ENCODE measurements at regions not wholly inside any gene's neighbourhood (a gene's known extent, or its start where the extent isn't known, plus 50 kb on each side); places are given as distances from the start of the nearest gene placed in this dataset.

- DNase-seq (ENCODE audit: extremely low spot score) = peak; percentile 42
- ChIA-PET POLR2A (no interaction called here), CTCF (no interaction called here)
- TF ChIP-seq CTCF (IDR thresholded peaks at IDR 0.05; ENCODE audit: control extremely low read depth, extremely low read depth, low read depth, missing control alignments) = no peak
These were observed 705.4 kb upstream of the RIOK2 start for GRCh38 chr5:97888439-97888838.

- ChIA-PET POLR2A (no interaction called here), CTCF (interaction anchor here (1.3 to 1.4 kb wide), 2 partner anchors 9 to 23 kb away, joined by 3 read pairs; no protein-coding TSS in a partner anchor)
- DNase-seq (ENCODE audit: extremely low spot score) = no peak
- no peak for TF ChIP-seq CTCF (IDR thresholded peaks at IDR 0.05; ENCODE audit: control extremely low read depth, extremely low read depth, low read depth, missing control alignments)
These were observed 708.9 kb upstream of the RIOK2 start for GRCh38 chr5:97891971-97892370.

DNA sequence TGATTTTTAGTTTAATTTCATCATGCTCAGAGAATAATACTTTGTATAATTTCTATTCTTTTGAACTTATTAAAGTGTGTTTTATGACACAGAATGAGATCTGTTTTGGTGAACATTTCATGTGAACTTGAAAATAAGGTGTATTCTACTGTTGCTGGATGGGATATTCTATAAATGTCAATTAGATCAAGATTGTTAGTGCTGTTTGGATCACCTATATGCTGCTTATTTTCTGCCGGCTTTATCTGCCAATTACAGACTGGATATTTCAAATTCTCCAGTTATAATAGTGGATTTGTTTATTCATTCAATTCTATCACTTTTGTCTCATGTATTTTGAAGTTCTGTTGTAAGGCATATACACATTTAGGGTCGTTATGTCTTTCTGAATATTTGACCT, 720.7 kb upstream of the RIOK2 start:
- CTCF ChIA-PET = no interaction called here
- no peak for DNase-seq (ENCODE audit: extremely low spot score)
- POLR2A ChIA-PET = no interaction called here
- no peak for TF ChIP-seq CTCF (IDR thresholded peaks at IDR 0.05; ENCODE audit: control extremely low read depth, extremely low read depth, low read depth, missing control alignments)

- CTCF ChIA-PET = interaction anchor here (1.7 kb wide), 1 partner anchor 17 kb away, joined by 4 read pairs; no protein-coding TSS in a partner anchor
- no peak for TF ChIP-seq CTCF (IDR thresholded peaks at IDR 0.05; ENCODE audit: control extremely low read depth, extremely low read depth, low read depth, missing control alignments)
- POLR2A ChIA-PET = no interaction called here
- DNase-seq (ENCODE audit: extremely low spot score) = no peak
These were observed 723.1 kb upstream of the RIOK2 start for GRCh38 chr5:97906135-97906534.

GRCh38 chr5:97907646-97908400, 724.8 kb upstream of the RIOK2 start:
- CTCF ChIA-PET = interaction anchor here (1.7 kb wide), 1 partner anchor 16 kb away, joined by 4 read pairs; no protein-coding TSS in a partner anchor
- POLR2A ChIA-PET = no interaction called here
- no peak for DNase-seq (ENCODE audit: extremely low spot score)
- no peak for TF ChIP-seq CTCF (IDR thresholded peaks at IDR 0.05; ENCODE audit: control extremely low read depth, extremely low read depth, low read depth, missing control alignments)

DNA sequence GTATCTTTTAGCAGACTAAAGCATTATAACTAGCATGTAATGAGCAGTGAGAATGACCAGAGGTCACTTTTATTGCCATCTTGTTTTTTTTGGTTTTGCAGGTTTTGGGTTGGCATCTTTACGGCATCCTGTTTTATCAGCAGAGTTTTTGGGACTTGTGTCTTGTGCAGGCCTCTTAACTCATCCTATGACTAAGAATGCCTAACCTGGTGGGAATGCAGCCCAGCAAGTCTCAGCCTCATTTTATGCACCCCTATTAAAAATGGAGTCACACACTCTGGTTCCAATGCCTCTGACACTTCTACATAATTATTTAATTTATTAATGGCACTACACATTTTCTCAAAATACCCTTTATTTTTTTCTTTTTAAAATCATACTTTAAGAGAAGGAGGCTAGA, 726.5 kb upstream of the RIOK2 start:
- TF ChIP-seq CTCF (IDR thresholded peaks at IDR 0.05; ENCODE audit: control extremely low read depth, extremely low read depth, low read depth, missing control alignments) = no peak
- ChIA-PET CTCF (no interaction called here), POLR2A (no interaction called here)
- no peak for DNase-seq (ENCODE audit: extremely low spot score)

All from GM10248 (cell line).